Cardiac septum (tissue), 1 donor: ENCODE measurements at regions not wholly inside any gene's neighbourhood (a gene's known extent, or its start where the extent isn't known, plus 50 kb on each side); places are given as distances from the start of the nearest gene placed in this dataset.
"Not testable (repeated sequence)": the region's sequence is repeated elsewhere in the genome, so short reads cannot be mapped to it uniquely, and the experiment has no call there.

Experiments
- DNase-seq: peaks from one replicate; pipeline ENCODE4 v3.0.0-alpha.2; 2020; ENCODE audit warnings: low spot score
- intact Hi-C: fragments of 100-400 bp; cut with DNase I; formaldehyde crosslinking; loops from one replicate; pipeline ENCODE4 v1.14.0; 2022
- donor health status: DM: no; HTN: no; CAD: no.

DNA sequence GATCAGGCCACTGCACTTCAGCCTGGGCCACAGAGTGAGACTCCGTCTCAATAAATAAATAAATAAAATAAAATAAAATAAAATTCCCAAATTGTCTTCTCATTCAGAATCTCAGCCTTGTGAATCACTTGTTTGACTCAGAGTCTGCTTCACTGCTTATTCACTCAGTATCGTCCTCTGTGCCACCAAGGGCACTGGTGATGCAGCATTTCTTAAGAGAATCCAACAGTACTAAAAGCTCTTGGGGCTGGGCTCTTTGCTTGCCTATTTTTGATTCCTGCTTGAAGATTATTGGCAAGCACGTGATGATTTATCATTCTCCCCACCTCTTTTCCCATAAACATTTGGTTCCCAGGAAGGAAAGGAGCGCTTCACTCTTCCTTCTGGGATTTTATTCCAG lies 54.8 kb upstream of the HMGB1 start:
- no peak for DNase-seq
- intact Hi-C loops = no loop called here

DNA sequence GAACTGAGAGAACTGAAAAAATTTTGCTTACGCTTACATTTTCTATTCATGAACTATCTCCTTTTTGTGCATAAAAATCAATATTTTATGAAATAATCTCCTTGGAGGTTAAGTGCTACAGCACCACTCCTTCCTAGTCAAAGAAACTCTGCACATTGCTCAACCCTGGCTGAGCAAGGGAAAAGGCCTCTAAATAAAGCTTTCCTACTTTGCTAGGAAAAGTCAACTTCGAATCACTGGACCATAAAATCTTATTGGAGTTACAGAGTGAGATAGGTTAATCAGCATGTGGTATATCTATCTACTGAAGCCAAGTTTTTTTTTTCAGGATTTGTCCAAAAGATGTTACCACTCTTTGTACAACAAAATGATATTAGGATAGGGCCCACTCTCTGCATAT lies 57.5 kb upstream of the HMGB1 start:
- DNase-seq = no peak
- intact Hi-C loops = no loop called here

DNA sequence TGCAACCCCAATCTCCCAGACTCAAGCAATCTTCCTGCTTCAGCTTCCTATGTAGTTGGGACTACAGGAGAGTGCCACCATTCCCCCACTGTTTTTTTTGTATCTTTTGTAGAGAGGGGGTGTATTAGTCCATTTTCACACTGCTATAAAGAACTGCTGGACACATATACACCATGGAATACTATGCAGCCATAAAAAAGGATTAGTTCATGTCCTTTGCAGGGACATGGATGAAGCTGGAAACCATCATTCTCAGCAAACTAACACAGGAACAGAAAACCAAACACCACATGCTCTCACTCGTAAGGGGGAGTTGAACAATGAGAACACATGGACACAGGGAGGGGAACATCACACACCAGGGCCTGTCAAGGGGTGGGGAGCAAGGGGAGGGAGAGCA lies 58.1 kb upstream of the HMGB1 start:
- intact Hi-C loops, DNase-seq: not testable (repeated sequence)

DNA sequence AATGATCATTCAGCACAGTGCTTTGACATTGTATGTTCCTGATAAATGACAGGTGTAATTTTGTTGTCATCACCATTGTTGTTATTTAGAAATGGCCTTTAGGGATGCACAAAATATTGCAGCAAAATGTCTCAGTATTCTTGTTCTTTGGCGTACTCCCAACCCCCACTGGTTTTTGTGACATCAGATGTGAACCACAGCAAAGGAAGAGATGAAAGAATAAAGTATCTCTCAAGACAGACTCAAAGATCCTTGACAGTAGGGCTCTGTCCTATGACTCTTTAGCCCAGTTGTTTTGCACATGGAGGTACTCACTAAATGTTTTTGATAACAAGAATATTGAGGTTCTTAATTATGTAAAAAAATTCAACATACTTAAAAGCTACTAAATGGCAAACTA lies 59.5 kb upstream of the HMGB1 start:
- DNase-seq, intact Hi-C loops: not testable (repeated sequence)

DNA sequence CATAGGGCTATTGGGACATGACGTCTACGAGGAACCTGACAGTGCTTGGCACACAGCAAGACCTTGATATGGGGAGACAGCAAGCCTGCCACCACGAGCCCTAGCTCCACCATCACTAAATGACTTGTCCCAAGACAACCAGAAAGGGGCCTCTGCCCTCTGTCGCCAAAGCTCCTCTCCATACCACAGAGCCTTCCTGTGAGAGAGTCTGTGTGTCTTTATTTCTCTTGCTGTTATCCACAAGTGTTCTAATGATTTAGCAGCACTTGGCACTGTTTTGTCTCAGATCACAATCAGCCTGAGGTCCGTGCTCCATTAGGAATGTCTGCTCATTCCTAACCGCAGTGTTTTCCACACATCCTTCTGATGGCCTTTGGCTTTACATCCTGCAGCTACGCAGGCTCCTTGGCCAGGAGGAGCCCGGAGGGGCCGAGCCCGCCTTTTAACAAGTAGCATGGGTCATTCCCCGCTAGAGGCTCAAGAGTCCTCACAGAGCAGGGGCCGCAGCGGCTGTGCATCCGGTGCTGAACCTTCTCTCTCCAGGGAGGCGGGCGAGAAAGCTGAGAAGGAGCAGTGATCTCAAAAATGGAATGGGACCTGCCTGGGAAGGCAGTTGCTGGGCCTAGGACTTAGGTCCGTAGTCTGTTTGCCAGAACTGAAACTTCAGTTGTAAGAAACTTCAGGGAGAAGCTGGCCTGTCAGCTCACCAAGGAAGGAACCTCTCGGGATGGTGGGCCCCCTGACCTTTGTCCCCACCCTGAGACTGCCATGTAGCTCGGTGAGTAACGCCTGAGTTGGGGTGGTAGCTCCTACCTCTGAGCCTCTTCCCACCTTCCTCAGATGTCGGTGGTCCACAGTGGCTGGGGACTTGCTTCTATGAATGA lies 61.1 kb upstream of the HMGB1 start:
- intact Hi-C loops = no loop called here
- DNase-seq = no peak

DNA sequence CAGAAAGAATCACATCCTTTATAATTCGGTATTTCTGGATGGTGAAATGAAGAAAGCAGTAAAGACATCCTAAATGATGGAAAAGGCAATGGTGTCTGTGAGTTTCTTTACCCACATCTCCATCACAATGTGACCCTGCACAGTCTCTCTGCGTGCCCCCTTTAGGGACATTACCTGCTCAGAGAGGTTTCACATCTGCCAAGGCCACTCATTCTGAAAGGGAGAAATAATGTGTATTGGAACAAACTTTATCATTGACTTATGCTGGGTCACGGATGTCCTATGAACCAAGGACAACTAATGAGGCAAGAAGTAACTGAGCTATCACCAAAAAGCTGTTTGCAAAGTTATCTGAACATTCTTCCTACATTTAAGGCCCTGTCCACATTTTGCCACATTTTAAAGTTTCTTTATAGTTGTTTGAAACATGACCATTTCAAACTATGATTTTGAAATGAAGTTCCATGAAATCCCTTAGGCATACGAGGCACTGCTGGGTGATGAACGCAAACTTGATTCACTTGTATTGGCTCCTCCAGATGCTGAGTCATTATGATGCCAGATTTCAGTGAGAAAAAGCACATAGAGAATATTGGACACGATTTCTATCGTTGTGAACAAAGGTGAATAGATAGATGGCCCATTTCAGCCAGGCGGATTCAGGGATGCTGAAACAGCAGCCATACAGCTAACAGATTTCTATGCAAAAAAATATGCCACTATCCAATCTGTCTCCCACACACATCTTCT lies 63.5 kb upstream of the HMGB1 start:
- DNase-seq = no peak
- intact Hi-C loops = no loop called here

DNA sequence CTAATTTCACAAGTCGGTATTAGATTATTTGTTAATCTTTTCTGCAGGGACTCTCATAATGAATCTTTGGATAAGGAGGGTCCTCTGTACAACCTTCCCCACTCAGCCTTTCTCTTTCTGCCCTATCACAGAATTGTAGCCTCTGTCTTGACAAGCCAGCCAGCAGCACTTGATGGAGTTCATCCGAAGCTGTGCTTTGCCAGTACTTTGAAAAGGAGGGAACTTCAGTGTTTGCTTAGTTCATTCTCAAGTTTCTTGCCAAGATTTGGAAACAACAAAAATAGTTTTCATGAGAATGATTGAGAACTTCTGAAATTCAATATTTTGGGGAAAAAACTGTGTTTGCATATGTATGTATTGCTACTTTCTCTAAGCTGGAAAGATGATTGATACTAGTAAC lies 69.3 kb upstream of the HMGB1 start:
- no peak for DNase-seq
- intact Hi-C loops = no loop called here

DNA sequence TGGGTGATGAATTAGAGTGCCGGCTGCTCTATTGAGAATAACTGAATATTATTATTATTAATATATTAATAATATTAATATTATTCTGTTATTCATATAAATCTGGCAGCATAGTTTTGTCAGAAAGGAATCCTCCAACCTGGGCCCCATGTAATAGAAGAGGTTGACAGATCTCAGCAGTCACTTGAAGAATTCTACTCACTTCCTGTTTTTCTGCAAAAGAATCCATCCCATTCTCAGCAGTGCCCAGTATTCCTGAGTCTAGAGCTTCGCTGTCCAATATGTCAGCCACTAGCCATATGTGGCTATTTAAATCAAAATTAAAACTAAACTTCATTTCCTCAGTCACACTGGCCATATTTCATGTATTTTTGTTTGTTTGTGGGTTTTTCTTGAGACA lies 72.4 kb upstream of the USPL1 start:
- no peak for DNase-seq
- intact Hi-C loops = loop anchor here (10.0 kb wide), 1 partner anchor 71 kb away; no protein-coding TSS in a partner anchor

DNA sequence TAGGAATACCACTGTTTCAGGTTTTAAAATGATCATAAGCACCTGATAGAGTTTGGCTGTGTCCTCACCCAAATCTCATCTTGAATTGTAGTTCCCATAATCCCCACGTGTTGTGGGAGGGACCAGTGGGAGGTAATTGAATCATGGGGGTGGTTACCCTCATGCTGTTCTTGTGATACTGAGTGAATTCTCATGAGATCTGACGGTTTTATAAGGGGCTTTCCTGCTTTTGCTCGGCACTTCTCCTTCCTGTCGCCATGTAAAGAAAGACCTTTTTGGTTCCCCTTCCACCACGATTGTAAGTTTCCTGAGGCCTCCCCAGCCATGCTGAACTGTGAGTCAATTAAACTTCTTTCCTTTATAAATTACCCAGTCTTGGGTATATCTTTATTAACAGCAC lies 69.7 kb upstream of the USPL1 start:
- intact Hi-C loops = loop anchor here (10.0 kb wide), 1 partner anchor 73 kb away; no protein-coding TSS in a partner anchor
- DNase-seq = not testable (repeated sequence)

DNA sequence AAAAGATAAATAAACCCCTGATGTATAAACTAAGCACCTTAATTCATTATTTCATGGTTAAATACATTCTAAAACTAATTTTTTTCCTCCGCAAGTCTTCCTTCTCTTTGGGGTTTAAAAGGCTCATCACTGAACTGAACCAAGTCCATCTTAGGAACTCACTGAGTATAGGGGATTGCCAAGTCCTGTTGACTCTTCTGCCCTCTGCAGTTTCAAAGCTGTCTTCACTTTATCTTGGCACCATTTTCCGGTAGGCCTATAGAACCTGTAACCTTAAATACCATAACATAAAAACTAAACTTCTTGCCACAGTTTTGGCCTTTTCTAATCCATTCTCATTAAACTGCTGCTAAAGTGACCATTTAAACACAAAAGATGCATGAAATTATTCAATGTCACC lies 66.5 kb upstream of the USPL1 start:
- intact Hi-C loops = no loop called here
- no peak for DNase-seq

DNA sequence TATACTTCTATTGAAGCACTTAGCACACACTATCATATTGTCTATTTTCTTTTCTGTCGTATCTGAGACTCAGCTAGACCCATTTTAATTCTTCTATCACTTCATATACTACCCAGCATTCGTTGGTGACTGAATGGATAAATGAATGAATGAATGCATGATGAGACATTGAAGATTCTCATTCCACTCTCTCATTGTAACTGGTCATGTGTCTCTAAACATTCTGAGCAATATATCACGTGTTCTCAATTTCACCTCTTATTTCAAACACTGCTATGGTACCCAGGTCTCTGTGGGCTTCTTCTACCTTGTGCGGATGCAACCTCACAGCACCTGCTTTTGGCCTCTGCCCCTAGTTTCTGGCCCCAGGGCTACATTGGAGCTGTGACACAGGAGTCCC lies 65.2 kb upstream of the USPL1 start:
- DNase-seq = no peak
- intact Hi-C loops = no loop called here

DNA sequence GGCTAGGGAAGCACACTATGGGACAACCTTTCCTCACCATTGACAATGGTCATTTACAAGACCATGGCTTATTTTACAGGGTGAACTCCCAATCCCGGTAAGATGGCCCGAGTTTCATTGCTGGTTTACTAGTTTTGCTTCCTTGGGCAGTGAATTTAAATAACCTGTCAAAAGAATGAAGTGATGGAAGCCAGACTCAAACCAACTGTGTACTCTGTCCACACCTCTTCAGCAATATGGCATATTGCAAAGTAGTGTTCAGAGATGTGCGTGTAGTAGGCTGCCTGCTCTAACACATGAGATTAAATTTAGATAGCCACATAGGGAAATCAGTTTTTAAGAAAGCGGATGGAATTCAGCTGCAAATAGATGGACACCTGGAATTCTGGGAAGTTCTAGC lies 58.4 kb upstream of the USPL1 start:
- intact Hi-C loops = no loop called here
- DNase-seq = no peak

DNA sequence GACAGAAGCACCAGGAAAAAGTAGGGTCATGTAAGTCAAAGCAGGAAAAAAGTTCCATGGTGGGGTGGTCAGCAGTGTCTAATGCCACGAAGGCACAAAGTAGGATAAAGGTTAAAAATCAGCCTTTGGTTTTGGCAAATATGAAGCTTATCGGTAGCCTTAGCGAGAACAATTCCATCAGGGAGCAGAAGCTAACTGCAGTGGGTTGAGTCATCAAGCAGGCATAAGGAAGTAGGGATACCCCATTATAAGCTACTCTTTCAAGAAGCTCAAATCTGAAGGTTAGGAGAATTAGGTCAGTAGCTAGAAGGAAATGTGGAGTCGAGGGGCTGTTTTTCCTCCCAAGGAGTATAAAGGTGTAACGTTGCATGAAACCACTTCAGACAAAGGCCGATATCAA lies 57.5 kb upstream of the USPL1 start:
- DNase-seq = no peak
- intact Hi-C loops = no loop called here

DNA sequence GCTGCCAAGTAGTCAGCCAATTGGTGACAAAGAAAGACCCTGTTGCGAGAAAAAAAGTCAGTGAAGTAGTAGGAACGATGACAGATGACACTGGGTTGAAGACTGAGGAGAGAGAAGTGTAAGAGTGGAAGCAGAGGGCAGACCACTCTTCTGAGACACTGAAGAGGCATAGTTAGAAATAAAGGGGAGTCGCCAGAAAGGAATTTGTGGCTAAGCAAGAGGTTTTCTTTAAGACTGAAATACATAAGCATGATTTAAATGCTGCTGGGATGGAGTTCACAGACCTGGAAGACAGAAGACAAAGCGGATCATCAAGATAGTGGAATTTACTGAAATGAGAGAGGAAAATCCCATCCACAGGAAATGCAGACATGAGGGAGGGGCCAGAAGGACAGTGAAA lies 56.2 kb upstream of the USPL1 start:
- DNase-seq = no peak
- intact Hi-C loops = no loop called here

DNA sequence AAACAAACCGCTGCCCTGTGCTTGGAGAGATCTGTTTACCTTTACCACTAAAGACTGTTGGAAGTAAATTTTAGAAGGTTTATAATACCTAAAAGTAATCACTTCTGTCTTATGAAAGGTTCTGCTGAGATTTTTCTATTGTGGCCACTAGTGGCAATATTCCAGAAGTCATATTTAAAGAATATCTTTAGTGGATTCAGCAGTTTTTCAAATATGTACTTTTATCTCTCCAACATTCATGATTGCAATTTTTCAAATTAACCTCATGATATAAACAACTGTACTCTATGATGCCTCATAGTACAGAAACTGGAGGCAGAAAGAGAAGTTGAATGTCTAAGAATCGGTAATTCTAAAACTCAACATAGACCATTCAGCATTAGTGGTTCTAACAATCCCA lies 53.2 kb upstream of the USPL1 start:
- DNase-seq = no peak
- intact Hi-C loops = no loop called here

DNA sequence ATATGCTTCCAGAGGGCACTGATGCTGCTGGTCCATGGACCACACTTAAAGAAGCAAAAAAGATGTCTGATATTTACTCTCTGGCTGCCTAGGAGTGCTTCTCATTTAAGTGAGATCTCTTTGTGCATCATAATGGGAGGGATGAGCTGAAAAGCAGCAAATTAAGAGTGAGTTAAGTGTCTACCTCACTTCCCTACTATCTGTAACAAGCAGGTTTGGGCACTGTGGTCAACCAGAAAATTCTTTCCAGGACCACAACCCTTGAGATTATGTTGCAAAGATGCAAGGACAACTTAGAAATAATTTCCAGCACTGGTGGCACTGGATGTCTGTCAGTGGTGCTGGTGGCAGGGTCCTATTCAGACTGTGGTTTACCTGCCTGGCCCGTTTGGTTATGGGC lies 52.1 kb upstream of the USPL1 start:
- intact Hi-C loops = no loop called here
- DNase-seq = no peak

DNA sequence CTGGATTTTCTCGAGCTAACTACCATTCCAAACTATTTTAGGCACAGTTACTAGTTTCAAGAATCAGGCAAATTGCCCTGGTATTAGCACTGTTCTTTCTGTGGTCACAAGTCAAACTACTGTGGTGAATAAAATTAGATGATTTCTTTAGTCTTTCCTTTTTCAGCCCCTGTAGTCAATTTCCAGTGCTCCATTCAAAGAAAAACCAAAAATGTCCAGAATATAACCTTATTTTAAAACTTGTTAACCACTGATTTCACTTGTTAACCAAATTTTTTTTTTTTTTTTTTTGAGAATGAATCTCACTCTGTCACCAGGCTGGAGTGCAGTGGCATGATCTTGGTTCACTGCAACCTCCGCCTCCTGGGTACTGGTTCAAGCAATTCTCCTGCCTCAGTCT lies 50.6 kb upstream of the USPL1 start:
- intact Hi-C loops = no loop called here
- no peak for DNase-seq
